Suppressor macrophage treated with lipopolysaccharide for 1 hour (primary cell): ENCODE measurements at regions not wholly inside any gene's neighbourhood (a gene's known extent, or its start where the extent isn't known, plus 50 kb on each side); places are given as distances from the start of the nearest gene placed in this dataset.

ENCODE experiments used
- DNase-seq, 3 donors: peaks; one replicate each; pipeline ENCODE4 v3.0.0-alpha.2; 2020 to 2022

DNA sequence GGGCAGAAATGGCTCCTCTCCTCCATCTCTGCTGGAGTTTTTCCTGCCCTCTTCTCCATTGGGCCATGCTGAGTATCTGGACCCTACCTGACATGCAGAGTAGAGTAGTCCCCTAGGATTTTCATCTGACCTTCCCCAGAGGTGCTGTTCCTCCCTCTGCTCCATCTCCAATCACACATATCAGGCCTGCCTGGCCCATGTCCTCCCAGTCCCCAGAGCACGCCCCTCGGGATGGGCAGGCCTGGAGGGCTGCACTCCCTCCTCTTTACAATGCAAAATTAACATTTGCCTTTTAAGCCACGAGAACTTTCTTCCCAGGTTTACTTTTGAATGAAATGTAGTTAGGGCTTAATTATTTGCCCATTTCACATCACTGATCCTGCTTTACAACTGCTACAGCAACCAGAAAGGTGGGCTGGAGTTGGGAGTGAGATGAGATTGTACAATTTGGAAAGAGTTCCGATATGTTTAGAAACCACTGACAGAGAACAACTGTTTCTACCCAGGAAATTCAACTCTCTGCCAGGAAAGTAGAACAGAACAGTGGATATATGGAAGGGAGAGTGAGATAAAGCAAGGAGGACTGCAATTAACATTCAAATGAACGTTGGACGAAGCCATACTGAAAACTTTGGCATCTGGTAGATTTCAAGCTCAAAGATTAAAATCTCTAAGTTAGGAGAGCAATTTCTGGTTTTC is 184.0 kb upstream of the HABP2 start:
- no peak for DNase-seq

DNA sequence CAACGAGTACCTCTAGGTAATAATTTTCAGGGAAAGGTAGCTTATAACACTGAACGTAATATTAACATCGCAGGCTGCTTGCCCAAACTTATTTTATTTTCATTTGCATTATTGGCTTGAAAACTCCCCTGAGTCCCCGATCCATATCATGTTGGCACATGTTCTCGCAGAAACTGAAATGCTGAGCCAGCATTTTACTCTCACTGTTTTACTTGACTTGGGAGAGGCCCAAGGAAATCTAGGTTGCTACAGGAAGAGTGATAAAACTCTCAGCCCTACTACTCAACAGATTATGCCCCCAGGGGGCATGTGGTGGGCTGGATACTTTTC is 183.5 kb upstream of the HABP2 start:
- DNase-seq, result no peak

DNA sequence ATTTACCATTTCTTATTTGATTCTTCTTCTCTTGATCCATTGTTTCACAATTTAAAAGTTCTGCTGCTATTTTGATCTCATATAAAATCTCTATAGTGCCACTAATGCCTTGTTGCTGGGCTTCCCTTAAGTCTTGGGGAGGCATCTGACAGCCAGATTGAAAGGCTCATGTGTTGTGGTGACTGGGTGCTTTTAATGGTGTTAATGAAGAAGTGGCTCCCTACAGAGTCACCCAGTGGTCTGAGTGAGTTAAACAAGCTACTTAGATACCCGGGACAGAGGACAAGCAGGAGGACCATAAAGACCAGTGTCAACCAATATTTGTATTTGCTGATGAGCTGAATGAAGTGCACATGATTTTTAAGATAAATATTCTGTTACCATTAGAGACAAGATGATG is 176.4 kb upstream of the HABP2 start:
- no peak for DNase-seq

DNA sequence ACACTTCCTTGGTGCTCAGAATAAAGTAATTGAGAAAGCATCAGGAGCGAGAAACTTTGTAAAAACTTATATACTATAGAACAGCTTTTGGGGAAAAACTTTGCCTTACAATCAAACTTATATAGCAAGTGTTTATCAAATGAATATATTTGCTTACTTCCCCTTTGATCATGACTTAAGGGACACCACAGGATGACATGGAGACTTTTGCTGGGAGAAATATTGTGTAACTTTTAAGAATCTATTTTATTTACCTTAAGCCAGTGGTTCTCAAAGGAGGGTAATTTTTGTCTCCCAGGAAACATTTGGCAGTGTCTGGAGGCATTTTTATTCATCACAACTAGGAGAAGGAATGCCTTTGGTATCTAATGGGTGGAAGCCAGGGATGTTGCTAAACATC is 173.8 kb upstream of the HABP2 start:
- DNase-seq, result peak in 2 of 3 donors; percentile 30 to 36

DNA sequence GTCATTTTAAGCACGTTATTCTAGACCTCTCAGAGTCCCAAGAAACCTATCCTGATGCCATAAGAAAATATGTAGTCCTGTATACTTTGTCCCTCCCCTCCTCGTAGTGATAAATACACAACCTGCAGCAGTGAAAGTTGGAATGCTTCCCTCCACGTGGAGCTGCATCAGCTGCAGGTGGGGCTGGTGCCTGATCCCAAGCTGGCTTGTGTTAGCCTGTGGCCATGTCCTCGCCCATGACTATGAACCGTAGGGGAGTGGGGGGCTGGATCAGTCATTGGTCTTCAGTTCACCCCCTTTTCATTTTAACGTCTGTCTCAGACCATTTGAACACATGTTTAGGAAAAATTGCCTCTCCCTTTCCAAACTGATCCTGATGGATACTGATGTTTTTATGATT is 171.4 kb upstream of the HABP2 start:
- no peak for DNase-seq

DNA sequence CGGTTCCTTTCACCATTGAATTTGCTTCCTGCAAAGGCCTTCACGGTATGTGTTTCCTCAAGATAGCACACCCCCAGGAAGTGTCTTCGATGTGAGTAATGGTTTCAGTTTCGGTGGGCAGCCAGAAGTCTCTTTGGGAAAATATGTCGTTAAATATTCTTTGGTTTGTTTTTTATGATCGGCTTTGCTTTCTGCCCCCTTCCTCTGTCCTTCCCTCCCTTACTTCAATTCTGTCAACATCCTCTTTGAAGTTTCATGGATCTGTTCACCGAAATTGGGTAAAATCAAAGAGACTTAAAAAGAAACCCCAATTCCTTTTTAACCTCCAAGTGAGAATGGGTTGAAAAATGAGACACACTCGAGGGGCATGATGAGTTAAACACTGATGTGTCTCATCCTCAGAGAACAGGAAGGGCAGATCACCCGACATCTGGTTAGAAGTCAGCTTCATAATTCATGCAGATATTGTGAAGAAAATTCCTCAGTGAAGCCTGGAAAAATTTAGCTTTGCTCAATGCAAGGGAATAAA is 170.8 kb upstream of the HABP2 start:
- DNase-seq, result peak; percentile 77 to 85 (median 84)

DNA sequence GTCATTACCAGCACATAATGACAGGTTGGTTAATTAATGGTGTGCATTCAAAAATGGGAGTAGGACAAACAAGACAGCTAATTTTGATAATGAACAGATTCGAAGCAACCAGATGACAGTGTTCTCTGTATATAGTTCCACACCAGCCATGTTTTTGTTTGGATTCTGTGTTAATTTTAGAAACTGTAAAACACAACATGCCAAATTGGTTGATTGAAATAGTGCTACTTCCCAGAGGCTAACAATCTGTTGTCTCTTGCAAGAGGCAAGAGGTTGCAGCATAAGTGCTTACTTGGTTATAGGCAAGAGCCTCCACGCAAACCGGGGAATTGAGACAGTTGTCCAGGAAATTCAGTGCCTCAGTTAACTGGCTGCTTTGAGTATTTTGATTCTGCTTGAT is 170.2 kb upstream of the HABP2 start:
- DNase-seq, result no peak

DNA sequence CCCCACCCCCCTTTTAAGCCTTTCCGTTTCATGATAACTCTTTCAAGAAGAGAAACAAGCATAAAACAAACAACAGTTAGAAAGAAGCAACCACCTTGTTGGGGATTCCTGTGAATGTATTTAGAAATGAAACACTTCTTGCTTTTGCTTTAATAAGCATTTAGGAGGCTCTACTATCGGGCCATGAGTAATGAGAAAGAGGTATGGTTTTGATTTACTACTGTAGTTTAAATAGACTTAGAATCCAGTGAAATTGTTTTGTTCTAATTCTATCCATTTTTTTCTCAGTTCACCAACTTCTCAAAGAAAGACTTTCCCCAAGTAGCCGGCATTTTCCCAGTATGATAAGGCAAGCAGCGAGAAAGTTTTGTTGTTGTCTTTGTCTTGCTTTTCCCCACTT is 168.7 kb upstream of the HABP2 start:
- no peak for DNase-seq

DNA sequence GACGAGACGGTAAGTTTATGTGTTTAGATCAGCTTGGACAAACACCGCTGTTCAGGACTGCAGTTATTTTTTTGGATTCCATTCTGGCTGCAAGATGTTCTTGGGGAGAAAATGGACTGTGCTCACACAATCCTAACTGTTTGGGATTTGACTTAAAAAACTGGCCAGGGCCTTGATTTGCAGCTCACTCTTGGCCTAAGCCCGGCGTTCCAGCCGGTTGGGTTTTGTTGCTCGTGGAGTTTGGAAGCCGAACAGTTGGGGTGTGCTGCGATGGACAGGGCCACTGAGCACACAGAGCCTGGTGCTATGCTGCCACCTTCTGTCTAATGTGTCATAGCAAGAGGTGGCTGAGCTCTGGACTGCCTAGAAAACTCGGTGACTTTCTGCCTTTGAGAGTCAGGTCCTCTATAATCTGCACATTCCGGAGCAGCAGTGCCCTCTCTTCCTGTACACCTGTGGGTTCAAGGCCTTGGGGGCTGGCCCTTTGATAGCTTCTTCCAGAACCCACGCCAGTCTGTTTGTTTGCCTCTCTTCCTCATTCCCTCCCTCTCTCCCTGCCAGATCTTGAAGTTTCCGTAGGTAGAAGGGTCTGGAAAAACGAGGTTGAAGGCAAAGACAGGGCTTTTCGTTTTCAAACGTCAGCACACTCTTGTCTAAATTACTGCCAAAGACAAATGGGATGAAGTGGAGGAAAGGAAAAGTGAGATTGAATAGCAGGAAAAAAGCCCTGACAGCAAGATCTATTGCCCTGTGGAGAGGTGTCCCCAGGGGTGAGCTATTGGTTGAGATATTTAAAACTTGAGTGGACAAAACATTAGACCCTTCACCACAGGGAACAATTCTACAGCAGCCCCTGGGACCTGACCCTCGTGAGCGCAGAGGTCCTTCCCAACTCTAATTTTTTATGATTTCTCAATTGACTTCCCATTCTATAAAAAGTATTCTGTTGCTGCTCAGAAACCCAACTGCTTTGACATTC is 167.5 kb upstream of the HABP2 start:
- peak; percentile 85 to 91 (median 88) for DNase-seq

DNA sequence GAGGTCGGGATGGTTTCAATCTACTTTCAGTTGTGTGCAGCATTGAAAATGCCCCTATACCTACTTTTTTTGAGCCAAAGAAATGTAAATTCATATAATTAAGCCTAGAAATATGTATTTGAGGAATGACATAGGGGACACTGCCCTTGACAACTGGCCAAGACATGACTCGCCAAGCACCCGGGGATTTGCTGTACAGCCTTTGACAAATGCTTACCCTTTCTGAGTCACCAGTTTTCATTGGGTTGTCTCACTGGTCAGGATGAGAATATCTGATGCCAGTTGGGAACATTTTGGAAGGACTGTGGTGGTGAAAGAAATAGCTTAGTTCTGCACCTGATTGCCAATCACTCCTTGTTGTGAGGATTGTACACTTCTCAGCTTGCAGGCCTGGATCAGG is 166.8 kb upstream of the HABP2 start:
- DNase-seq, result peak; percentile 79 to 87 (median 84)

DNA sequence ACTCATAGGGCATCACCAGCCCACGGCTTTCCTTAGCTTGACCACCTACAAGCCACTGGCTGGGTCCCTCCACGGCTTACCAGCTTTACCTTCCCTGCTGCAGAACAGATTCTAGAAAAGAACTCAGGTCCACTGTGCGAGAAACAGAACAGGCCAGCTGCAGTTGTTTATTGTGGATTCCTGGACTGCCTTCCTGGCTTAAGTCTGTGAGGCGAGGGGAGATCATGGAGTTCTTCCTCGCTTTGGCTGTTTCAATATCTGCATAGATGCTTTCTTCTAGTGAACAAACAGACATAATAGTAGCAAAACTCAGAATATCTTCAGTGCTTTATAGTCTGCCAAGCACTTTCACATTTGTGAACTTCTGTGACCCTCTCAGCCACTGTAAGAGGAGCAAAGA is 162.9 kb upstream of the HABP2 start:
- DNase-seq, result no peak

DNA sequence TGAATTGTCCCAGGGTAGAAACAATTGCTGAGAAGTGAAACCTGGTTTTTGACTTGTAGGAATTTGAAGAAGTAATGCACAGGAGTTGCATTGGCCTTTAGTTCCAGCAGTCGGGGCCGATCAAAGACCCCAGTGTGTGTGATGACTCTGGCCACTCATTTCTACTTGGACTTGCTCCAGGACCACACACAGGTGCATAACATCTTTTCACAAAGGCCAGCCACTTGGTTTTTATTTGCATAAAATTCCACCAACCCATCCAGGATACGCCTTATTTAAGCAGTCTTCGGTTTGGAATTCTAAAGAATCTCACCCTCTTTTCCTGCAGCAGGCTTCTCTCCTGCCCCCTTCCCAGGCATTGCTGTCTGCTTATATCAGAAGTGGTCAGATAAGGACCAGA is 162.0 kb upstream of the HABP2 start:
- DNase-seq, result no peak

DNA sequence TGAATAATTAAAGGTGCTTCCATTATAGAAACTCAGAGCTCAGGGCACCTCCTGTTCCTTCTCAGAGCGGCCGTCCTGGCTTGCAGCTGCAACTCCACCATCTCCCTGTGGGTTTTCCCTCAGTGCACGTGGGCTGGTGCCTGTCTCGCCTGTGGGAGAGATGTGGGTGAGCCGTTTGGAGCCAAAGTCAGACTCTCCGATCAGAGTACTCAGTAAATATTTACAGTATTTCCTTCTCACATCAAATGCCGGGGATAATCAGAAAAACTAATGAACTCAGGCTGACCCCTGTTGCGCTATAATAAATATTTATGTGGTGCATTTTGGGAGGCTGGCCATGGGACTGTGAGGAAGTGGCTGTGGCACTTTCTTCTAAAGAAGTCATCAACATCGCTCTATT is 155.8 kb upstream of the HABP2 start:
- DNase-seq, result peak in 2 of 3 donors; percentile 12 to 29

DNA sequence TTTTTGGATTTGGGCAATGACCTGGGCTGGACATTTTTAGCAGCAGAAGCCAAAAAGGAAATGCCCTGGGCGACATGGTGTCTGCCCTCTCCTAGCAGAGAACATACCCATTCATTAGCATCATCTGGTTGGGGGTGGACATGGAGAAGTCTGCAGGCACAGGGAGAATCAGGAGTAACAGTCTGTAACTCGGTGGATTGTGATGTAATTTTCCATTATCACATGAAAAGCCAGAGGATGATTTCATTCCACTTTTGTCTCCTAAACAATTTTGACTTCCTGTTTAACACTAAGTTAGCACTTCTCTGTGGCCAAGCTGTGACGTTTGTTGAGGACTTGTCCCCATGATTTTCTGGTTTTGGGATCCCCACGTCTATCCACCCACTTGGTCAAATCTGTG is 153.8 kb upstream of the HABP2 start:
- DNase-seq, result peak; percentile 67 to 84 (median 81)

DNA sequence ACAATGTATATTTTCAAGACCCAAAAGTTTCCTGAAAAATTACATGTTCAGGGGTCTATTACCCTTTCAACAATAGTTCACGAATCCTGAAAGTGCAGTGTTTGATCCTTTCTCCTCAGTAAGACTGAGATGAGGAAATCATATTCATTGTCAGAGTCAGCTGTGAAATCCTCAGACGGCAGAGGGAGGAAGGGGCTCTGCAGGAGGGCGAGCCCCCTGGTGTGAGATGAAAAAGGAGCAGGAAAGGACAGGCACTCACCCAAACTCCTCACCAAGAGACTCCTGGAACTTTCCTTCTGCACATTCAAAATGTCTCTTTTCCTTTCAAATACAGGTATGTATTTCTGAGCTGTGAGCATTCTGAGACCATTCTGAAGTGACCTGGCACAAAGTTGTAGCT is 150.3 kb upstream of the HABP2 start:
- DNase-seq, result no peak

DNA sequence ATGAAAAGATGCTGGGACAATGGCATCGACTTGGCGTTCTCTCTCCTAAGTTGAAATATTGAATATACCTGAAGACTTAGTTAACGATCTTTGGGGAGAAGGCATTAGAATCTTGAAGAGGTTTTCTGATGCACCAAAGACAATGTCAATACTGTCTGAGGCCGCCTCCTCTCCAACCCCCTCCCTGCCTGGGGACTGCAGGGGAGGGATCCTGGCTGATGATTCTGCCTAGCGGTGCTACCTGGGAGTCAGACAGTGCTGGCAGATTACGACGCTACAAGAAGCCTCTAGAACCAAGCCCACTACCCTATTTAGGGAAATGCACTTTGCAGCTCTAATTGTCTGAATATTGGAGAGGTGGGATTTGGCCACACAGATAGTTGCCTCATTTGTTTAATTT is 145.6 kb upstream of the HABP2 start:
- DNase-seq, result no peak

DNA sequence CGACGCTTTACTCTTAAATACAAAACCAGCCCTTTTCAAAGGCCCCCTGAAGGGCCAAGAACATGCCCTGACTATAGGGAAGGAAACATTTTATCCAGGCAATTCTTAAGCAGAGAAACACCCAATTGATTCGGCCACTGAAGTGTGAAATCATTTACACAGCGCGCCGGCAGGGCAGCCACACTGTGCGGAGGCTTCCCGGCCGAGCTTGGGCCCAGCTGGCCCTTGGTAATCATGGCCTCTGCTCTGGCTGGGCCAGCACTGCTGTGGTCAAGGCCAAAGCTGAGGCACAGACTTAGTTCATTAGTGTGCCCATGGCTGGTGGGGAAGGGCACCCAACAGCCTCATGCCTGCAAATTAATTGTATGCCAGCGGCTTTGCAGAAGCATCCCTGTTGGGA is 143.7 kb upstream of the HABP2 start:
- no peak for DNase-seq

DNA sequence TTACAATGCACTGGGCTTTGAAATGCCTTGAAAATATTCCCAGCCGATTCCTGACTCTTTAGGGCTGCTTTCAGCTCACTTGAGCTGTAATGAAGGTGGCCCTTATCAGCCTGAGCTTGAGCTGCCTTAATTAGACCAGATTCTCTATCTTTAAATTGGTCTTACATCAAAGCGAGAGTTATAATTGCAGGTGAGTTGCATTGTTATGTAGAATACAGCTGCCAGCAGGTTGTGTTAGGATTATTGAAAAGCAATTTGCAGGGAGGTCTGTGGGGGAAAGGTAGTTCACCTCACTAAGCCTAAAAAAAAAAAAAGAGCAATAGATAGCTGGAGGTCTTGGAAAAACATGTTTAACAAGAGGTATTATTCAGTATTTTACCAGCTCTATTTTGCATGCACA is 142.2 kb upstream of the HABP2 start:
- no peak for DNase-seq

DNA sequence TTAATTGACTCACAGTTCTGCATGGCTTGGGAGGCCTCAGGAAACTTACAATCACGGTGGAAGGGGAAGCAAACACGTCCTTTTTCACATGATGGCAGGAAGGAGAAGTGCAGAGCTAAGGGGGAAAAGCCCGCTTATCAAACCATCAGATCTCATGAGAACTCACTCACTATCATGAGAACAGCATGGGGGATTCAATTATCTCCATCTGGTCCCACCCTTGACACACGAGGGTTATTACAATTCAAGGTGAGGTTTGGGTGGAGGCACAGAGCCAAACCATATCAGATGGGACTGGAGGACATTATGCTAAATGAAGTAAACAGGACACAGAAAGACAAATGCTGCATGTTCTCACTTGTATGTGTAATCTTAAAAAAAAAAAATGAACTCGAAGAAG is 141.4 kb upstream of the HABP2 start:
- DNase-seq, result peak in 2 of 3 donors; percentile 17 to 21

DNA sequence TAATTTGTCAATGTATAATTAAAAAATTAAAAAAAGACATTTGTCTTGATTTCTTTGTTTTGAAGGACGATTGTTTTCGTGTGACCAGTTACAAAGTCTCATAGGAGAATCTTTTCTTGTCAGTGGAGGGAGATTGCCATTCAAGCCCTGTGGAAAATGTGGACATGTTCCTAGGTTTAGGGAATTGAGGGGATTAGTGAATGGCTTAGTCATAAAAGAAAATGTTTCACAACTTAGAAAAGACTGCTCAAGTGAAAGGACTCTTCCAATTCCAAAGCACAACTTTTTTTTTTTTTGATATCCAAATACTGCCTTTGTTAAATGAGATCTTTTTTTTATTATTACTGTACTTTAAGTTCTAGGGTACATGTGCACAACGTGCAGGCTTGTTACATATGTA is 140.7 kb upstream of the HABP2 start:
- DNase-seq, result no peak

DNA sequence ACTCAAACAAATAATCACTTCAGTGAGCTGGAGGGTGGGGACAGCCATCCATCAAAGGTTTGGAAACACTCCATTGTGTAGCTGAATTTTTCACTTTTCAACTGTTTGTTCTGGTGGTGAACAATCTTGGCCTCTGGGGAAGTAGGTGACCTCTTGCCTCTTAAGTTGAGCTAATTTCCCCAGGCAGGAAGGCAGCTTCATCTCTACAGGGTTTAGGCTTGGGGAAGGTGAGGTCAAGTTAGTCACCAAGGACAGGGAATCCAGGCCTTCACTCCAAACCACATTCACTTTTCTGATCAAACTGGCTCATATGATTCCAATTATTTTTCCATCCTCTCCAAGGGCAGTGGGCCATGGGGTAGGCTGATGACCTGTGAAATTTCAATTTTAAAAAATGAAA is 138.3 kb upstream of the HABP2 start:
- no peak for DNase-seq

DNA sequence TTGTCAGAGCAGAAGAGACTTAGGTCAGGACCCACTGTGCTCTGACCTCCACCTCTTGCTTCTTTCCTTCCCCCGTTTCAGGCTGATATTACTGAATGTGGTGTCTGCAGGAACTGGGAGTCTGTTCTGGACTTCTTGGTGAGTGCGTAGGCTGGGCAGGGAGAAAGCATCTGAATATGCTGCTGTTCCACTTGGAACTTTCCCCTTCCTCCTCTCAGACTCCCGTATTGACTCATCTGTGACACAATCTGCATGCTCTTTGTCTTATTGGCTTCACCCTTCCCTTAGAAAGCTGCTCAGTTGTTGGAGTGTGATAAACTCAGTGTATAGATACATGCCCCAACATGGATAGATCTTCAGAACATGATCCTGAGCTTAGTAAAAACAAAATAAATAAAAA is 137.6 kb upstream of the HABP2 start:
- peak in 2 of 3 donors; percentile 24 to 26 for DNase-seq

DNA sequence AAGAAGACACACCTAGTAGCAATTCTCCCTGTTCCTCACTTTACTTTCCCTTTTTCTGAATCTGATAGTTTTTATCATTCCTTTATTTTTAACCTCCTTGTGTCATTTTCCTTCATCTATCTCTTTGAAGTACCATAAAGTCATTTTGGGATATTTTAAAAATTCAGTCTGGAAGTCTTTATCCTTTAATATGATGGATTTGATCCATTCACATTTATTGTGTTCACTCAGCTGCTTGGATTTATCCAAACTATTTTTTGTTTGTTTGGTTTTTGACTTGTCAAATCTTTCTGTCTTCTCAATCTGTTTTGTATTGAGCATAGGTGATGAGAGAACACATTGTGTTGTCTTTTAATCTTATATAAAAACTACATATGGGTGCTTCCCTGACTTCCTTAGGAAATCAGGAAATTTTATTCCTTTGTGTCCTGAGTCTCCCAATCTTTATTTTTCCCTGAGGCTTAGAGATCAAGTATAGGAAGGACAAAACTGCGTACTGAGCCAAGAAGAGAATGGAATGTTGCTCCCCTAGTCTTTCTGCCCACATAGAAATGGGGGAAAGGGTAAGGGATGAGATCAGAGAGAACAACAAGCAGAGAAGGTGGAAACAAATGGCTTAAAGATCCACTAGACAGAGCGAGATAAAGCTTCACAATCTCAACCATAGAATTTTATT is 132.7 kb upstream of the HABP2 start:
- no peak for DNase-seq
